HG02970 (cell line): ENCODE measurements at regions not wholly inside any gene's neighbourhood (a gene's known extent, or its start where the extent isn't known, plus 50 kb on each side); places are given as distances from the start of the nearest gene placed in this dataset.

Experiments
- ATAC-seq: cut with Tn5 transposase; IDR thresholded peaks from one replicate; pipeline ENCODE4 v1.9.1; 2021; ENCODE audit warnings: mild to moderate bottlenecking, moderate library complexity, moderate number of reproducible peaks; ENCODE audit not compliant: unreplicated experiment, low FRiP score

DNA sequence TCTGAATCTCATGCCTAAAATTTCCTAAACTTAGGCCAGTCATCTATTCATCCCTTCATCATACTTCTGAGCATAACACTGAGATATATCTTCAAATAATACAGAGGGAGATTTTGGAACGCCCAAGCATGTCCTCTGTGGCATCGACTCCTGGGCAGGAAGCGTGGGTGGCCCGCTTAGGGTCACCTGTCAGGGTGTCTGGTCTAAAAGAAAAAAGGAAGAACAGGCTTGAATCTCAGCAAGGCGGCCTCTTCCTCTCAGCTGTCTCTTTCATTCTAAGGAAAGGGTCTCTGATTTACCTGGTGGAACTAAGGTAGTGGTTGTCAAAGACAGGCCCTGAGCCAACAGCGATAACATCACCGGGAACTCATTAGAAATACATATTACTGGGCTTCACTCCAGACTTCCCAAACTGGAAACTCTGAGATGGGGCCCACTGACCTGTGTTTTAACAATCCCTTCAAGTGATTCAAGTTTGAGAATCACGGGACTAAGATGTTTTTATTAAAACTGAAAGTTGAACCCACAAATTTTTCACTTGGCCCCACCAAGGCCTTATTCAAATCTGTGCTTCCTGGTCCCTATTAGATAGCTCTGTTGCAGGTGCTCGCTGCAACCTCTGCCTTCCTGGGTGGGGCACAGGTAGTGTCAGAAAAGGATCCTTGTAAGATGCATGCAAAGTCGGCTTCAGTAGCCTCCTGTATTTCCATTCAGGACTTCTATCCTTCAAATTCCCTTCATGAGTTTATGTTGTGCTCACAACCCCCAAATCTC, 162.3 kb upstream of the CCDC68 start:
- ATAC-seq, result no peak

DNA sequence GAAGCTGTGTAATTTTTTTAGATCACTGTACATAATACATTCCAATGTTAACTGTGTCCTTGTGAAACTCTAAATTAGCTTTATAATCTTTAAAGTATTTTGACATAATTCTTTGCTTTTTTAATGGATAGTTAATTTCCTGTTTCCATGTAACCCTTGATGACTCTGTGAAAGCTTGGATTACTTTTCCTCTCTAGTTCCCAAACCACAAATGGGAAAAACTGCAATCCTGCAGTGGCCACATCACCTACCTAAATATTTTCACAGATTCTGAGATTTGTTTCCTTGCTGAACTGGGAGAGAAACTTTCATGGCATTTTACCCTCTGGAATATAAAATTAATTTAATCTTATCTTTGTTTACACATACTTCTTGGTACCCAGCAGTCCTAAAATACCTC, 161.6 kb upstream of the CCDC68 start:
- no peak for ATAC-seq

DNA sequence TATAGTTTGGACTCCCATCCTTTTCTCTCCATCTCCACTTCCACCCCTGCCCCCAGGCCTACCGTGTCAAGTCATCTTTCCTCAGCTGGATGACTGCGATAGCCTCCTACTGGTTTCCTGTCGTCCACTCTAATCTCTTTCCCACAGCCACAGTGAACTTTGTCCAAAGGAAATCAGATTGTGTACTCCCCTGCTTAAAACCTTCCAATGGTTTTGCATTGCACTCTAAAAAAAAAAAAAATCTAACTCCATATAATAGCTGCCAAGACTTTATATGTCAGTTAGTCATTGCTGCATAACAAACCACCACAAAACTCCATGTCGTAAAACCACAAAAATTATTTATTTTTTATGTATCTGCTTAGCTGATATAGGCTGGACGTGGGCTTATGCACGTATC, 160.2 kb upstream of the CCDC68 start:
- no peak for ATAC-seq

DNA sequence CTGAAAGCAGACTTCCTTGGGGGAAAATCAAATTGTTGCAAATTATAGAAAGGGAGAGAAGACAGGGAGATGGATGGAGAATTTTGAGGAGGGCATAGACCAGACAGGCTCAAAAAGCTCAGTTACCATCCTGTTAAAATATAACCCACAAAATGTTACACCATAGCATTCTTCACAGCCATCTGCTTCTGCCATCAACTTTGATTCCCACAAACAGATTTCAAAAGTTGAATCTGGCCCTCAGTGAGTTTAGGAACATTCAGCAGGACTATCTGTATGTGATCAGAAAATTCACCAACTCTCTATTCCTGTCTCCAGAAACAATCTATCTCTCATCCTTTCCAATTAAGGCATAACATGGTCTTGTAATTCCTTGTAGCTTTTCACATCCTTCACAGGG, 159.8 kb upstream of the CCDC68 start:
- ATAC-seq, result no peak

DNA sequence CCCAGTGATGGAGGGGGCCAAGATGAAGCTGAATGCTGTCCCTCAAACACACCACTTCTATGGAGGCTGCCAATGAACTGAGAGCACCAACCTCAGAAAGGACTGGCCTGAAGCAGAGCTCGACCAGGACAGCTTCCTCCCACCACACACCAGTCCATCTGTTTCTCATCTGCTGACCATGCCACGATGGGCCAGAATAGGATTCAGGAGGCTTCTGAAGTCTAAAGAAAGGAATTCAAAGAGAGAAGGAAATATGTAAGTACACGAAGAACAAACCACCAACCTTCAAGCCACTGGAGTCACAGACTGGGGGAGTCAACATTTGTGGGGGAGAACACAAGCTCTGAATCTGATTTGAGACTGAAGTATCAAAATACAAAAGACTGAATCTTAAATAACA, 157.6 kb upstream of the CCDC68 start:
- ATAC-seq, result no peak

DNA sequence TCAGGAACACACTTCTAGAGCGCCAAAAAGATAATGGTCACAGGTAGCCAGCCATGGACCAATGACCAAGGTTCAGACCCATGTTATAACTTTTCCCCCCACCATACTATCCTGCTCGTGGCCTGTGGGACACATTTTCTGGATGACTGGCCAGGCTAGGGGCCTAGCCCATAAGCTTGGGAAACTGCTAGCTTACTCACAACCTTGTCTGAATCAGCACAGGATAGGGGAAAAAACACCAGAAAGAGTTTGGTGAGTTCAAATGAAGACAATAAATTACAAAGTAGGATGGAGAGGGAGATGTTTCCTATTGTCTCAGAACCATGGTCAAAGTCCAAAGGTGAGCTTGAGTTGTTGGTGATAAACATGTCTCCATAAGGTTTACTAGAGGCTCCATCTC, 156.3 kb upstream of the CCDC68 start:
- ATAC-seq, result no peak

DNA sequence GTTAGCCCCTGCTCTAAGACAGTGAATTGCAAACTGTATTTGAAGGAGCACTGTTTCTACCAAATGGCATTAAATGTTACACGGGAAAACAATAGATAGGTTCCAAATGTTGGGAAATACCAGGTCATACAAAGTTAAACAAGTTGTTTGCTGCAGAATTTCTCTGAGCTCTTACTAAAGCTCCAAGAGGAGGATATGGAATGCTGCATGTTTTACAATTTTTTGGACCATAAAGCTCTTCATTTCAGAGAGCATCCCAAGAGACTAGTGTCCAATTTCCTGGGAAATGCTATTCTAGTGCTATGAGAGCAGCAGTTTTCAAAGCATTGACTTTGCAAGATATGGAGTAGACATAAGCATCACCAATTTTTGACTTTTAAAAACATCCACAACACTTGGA, 155.6 kb upstream of the CCDC68 start:
- ATAC-seq, result no peak

DNA sequence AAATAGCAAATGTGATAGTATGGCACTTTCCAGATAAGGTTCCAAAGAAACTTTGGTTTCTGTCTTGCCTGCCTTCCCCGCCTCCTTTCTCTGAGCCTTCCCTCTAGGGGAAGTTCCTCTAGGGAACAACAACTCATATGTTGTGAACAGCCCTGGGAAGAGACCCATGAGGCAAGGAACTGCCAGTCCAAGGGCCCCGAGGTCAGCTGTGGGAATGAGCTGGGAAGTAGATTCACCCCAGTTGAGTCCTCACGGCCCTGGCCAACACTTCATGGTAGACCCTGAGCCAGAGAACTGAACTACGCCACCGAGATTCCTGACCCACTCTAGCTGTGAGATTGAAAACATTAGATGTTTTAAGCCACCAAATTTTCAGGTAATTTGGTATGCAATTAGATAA, 154.5 kb upstream of the CCDC68 start:
- ATAC-seq, result no peak

DNA sequence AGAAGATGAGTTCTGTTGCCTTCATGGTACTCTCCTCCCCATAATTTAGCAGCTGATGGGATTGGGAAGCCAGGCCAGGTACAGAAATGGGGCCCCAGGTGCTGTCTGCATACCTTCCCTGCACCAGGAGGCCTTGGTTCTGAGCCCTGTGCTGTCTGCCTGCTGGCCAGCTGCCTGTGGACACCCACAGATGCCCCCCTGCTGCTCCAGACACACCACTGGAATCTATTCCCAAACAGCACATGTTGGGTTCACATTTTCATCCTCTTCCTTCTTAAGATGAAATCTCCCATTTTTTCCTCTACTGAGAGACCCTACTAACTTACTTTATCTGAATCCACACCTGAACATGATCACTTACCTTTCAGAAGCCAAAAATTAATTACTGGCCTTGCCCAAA, 152.0 kb upstream of the CCDC68 start:
- ATAC-seq, result no peak

DNA sequence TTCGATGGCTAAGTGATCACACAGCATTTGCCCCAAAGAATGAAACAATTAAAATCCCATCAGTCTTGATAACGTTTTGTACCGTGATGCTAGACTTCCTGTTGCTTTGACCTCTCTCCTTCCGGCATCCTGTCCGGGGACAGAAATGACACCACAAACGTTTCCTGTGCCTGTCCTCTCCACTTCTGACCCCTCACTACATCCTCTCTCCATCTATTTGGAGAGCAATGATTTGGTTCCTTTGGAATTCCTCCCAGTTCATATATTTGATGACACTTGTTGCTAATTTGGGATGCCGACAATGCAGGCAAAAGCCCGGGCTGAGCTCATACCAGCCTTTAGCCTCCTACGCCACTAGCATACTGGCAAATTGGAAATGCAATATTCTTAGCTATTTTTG, 151.2 kb upstream of the CCDC68 start:
- ATAC-seq, result no peak

DNA sequence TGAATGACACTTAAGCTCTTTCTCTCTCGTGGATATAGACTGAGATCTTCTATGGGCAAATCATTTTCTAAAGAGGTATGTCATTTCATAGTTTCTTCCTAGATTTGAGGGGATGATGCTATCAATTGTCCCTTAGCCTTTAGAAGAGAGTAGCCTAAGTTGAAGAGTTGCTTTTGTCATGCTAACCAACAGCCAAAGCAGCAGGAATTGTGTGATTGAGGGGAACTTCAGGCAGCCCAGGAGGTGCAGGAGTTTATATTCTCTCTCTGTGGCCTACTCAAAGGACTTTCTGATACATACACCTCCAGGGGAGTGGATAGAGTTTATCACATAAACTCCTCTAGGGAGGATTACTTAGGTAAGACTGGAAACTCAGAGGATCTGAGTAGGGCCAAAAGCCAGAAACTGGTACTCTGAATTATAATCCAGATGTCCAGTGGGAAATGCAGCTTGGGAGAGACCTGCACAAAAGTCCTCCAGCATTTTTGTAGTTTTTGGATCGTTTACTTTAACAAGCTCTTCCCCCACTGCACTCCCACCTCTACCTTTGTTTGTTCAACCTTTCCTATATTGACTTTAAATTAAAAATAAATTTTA, 150.7 kb upstream of the CCDC68 start:
- no peak for ATAC-seq

DNA sequence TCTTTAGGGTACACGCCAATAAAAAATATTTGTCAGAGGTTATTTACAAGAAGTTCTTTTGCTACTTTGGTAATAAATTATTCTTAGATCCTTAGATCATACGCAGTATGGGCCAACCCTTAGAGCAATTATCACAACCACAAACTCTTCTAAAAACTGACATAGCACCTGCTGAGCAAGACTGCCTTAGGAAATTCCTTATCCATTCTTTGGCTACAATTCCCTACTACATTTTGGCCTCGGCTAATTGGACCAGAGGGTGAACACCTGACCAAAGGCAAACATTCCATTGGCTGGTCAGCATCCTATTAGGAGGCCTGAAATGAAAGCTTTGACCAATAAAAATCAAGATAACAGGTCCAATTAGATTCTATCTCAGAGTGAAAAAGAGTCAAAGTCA, 147.6 kb upstream of the CCDC68 start:
- ATAC-seq, result no peak

DNA sequence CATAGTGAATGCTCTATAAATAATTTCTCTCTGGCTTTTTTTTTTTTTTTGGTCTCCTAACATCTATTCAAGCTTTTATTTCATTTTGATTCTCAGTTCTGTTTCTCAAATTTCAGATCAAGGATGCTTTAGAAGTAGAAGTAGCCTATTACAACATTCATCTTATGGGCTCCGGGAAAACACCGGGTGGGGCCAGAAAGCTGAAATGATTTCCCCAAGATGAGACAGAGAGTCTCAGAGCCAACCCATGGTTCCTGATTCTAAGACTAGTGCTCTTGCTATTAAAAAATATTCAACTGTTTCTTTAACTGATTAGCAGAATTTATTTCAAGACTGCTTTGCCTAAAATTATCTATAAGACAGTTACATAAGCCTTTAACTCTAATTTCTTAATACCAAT, 147.2 kb upstream of the CCDC68 start:
- no peak for ATAC-seq

DNA sequence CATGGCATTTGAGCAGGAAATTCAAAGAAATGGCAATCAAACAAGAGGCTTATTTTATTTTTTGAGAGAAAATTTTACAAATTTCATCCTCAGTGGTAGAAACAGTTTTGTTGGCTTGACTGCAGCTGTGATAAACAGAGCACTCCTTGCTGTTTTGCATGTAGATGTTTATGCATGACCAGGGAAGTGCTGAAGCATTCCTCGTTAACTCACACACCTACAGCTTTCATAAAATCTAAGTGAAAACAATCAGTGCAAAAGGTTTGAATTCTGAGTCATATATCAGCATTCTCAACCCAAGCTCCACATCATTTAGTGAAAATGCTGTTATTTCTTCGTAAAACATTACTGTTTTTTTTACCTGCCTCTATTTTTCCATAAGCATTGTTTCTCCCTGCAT, 146.6 kb upstream of the CCDC68 start:
- ATAC-seq, result no peak

DNA sequence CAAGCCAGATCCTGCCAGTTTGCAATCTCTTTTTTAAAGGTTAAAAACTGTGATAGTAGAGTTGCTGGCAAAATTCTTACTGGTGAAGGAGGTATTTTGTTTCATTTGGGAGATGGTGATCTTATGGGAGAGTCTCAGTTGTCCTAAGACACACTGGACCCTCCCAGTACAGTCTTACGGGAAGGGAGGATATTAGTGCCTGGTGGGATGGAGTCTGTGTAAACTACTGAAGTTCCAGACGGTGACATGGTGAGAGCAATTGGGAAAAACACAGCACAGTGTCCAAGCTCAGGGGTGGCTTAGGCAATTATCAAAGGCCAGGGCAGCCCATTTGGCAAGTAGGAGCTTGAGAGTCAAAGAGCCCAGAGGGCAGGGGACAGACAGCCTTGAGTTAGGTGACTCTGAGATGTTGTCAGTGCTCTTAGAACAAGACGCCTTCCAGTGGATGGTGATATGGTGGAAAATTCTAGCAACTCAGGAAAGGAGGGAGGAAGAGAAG, 143.7 kb upstream of the CCDC68 start:
- no peak for ATAC-seq

DNA sequence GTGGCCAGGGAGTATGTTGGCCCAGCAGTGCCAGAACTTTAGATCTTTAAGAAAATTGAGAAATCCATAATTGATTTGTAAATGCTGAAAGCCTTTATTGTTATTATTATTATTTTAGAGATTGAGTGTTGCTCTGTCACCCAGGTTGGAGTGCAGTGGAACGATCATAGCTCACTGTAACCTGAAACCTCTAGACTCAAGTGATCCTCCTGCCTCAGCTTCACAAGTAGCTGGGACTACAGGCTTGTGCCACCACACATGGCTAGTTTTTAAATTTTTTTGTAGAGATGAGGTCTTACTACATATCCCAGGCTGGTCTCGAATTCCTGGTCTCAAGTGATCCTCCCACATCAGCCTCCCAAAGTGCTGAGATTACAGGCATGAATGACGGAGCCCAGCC, 143.2 kb upstream of the CCDC68 start:
- ATAC-seq, result no peak

DNA sequence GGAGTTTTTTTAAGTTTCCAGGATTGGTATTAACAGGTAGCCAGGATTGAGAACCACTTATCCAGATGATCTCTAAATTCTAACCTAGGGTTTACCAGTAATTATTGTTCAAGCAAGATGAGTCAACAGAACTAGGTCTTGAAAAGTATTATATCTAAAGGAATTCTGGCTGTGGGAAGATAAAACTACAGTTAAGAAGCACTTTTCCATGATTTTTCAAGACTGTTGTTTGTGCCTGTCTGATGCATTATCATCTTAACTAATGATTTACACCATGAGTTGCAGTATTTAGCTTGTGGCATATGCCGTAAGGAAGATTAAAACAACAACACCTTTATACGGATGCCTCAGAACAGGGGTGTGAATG, 142.2 kb upstream of the CCDC68 start:
- ATAC-seq, result no peak

DNA sequence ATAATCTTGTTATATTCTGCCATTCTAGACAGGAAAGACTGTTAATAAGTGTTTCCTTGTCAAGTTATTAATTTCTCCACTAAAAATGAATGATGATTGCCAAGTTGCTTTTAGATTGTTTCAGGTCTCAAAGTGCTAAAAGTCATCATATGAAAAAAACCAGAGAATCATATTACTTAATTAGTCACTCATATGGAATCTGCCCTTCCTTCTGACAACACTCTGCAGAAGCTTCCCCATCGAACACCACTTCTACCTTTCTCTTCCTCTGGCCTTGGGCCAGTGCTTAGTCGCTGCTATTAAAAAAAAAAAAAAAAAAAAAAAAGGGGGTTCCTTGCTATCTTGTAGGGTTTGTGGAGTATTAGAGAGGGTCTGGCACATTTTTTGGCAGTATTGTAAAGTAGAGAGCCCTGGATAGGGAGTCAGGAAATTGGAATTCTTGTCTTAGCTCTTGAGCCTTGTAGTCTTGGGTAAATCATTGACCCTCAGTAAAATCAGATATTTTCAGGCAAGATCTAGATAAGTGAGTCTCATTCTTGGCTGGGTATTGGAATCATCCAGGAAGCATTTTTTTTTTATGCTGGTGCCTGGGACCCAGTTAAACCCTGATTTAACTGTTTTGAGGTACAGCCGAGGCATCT, 141.7 kb upstream of the CCDC68 start:
- ATAC-seq, result no peak

DNA sequence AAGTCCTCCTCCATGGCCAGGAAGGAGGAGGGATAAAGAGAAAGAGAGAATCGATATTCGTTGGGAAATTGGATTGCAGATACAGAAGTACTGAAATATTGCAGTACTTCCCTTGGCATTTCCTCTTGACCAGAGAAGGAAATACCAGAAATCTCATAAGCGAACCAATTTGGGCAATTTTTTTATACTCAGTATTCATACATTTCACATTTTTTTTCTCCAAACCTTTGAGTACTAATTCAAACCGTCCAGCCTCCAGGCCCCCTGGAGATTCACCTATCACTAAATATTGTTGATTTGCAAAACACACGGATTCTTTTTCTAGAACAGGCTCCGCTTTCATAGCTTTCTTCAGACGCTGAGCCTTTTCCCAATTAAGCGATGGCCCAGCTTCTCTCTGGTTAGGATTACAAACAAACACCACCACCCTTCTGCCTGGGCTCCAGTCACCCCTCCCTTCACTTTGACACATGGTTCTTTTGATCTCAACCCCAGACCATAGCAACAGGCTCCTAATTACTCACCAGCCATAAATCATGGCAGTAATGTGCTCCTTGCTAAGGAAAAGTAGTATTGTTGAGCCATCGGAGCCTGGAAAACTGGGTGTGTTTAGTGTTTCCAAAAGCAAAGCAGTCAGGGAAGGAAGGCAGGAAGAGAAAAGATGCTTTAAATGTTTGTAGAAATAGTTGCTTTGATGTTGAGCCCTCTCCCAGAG, 138.4 kb upstream of the CCDC68 start:
- ATAC-seq, result no peak

DNA sequence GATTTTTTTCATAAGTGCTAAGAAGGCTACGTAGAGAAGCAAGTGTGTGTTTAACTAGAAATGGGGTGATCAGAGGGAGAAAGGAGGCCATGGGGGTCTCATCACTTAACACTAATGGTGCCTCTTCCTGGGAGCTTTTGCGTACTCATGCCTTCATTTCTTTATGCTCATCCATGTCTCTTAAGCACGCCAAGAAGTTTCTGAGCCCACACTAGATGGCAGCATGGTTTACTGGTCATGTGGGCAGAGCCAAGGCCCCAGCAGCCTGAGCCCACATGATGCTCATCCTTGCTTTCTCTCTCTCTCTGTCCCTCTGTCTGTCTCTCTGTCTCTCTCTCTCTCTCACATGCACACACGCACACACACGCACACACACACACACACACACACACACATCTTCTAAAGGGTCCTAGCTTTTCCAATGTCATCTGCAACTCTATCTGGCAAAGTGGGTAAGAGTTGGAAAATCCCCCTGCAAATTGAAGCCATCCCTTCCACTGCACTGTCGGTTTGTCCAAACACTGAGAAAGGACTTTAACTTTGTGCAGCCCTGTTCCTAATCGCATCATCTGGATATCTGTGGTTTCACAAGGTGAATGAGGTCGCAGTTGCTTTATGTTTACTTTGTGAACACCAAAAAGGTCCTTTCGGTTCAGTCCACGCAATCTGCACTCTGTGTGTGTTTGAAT, 137.1 kb upstream of the CCDC68 start:
- ATAC-seq, result no peak

DNA sequence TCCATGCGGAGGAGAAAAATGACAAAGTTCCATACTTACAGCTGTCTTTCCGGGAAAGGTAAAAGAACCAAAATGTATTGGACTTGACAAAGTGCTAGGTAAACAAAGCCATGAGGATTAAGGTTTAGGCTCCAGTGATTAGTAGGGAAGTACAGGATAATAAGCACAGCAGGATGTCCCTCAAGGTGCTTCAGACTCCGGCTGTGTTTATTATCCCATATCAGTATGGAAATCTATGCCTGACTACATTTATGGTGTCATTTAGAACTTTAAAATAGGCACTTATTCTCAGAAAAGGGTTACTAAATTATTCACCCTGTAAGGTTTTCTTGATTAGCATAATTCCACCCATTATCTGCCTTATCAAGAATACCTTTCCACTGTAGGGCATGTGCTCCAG, 136.3 kb upstream of the CCDC68 start:
- no peak for ATAC-seq
